Heart left ventricle (tissue), 13 donors: ENCODE measurements at regions not wholly inside any gene's neighbourhood (a gene's known extent, or its start where the extent isn't known, plus 50 kb on each side); places are given as distances from the start of the nearest gene placed in this dataset.

ENCODE experiments used
- POLR2A ChIP-seq, 2 donors: fragments of 450-650 bp; IDR thresholded peaks; one replicate each; pipeline ENCODE4 v1.6.1; 2017; ENCODE audit warnings: antibody characterized with exemption in 2 of 2, mild to moderate bottlenecking in 2 of 2, moderate library complexity in 2 of 2
- TF ChIP-seq, protein P1 (sequence below), 12 donors: fragments of 200-600 bp; sonication (generic) in 4 of 12; IDR thresholded peaks; one replicate each; pipeline versions ENCODE4 v1.5.0 to v1.8.0; 2018 to 2022; ENCODE audit warnings: antibody characterized with exemption in 12 of 12, mild to moderate bottlenecking in 5 of 12
- donor health status: ischemic (EF 13 %, LVEDD 7.1; RV severe dilation, severe dysfunction).
- donor health status: DM: no; HTN: yes; CAD: no.
- donor health status: DM: no; HTN: no; CAD: no.
- donor health status: ischemic (EF 25% LVEDD 6.9; RV normal size, moderate dysfunction).
- donor health status: ischemic (EF 25% LVEDD 5.7; RV mildly dilated, moderate dysfunction).
- donor health status: ischemic (EF 35%, LVEDD 5.7; RV mildly dilated, moderate dysfunction).
- donor health status: nonischemic (EF 11% LVEDD 7.7; RV severe dilation, severe dysfunction).
- donor health status: DM: yes; HTN: yes; CAD: no.
- donor health status: PGD.
- donor health status: ischemic (EF 29% LVEDD 5.4; RV normal size, mild dysfunction).
- donor health status: nonischemic (EF 23%, LVEDD 6.1; RV moderate dilation, normal function).

DNA sequence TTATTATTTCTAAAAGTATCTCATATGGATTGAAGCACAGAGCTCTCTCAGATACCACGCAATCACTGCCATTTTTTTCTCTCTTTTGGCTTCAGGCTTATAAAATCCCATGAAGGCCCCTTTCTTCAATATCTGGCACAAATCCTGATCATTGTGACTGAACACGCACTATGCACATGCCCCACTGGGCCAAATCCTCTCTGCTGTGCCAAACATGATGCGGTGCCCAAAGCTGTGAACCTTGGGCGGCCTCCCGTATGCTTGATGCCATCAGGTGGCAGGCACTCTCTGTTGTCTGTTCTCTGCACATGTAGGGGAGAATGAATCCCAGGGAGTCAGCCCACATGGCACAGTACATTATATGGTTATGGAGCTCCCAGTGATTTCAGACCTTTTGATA lies 375.0 kb upstream of the RGMB start:
- TF ChIP-seq, protein P1, sequence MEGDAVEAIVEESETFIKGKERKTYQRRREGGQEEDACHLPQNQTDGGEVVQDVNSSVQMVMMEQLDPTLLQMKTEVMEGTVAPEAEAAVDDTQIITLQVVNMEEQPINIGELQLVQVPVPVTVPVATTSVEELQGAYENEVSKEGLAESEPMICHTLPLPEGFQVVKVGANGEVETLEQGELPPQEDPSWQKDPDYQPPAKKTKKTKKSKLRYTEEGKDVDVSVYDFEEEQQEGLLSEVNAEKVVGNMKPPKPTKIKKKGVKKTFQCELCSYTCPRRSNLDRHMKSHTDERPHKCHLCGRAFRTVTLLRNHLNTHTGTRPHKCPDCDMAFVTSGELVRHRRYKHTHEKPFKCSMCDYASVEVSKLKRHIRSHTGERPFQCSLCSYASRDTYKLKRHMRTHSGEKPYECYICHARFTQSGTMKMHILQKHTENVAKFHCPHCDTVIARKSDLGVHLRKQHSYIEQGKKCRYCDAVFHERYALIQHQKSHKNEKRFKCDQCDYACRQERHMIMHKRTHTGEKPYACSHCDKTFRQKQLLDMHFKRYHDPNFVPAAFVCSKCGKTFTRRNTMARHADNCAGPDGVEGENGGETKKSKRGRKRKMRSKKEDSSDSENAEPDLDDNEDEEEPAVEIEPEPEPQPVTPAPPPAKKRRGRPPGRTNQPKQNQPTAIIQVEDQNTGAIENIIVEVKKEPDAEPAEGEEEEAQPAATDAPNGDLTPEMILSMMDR (IDR thresholded peaks at IDR 0.05), result no peak
- no peak for TF ChIP-seq POLR2A (IDR thresholded peaks at IDR 0.05)
